ENCODE measurements at regions not wholly inside any gene's neighbourhood (a gene's known extent, or its start where the extent isn't known, plus 50 kb on each side); places are given as distances from the start of the nearest gene placed in this dataset.

DNA sequence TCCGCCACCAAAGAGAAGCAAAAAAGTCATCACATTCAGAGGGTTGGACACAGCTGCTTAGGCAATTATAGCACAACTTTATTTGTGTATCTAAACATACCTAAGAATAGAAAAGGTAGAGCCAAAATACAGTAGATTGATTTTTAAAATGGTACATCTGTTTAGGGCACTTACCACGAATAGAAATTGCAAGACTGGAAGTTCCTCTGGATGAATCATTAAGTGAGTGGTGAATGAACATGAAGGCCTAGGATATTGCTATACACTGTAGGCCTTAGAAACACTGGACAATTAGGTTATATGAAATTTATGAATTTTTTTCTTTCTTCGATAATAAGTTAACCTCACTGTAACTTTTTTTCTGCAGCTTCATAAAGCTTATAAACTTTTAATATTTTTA, 687.0 kb downstream of the BCL11A start:
- TF ChIP-seq POLR2AphosphoS5 (IDR thresholded peaks at IDR 0.05) (no peak), CTCF (IDR thresholded peaks at IDR 0.05) (no peak), EP300 (IDR thresholded peaks at IDR 0.05; ENCODE audit: low read depth) (no peak), POLR2A (IDR thresholded peaks at IDR 0.05) (no peak)

Data from transverse colon (tissue), 4 donors.